T-helper 2 cell (primary cell): ENCODE measurements at regions not wholly inside any gene's neighbourhood (a gene's known extent, or its start where the extent isn't known, plus 50 kb on each side); places are given as distances from the start of the nearest gene placed in this dataset.

ENCODE experiments used
- DNase-seq, 5 experiments: peaks; one replicate each; pipeline versions ENCODE4 v3.0.0 to v3.0.0-alpha.2; 2012 to 2022

GRCh38 chr10:107232013-107232412, 67.5 kb upstream of the SORCS1 start:
- DNase-seq: no peak

DNA sequence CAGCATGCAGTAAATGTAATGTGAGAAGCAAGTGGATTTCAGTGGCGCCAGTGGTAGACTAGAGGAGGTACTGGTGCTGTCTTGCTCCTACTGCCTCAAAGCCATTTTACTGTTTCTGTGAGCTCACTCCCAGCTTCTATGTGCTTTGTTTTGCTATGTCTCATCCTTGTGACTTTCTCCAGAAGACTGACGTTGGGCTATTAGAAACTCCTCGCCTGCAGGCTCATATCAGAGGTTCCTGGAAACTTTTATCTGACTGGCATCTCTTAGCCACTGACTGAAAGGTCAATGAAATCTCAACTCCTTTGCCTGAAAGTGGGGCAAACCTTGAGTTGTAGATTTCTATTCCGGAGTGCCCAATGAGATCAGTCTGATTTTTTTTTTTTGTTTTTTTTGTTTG, 66.4 kb upstream of the SORCS1 start:
- no peak for DNase-seq

GRCh38 chr10:107215681-107216080, 51.2 kb upstream of the SORCS1 start:
- DNase-seq: no peak
